Keratinocyte (primary cell): ENCODE measurements at regions not wholly inside any gene's neighbourhood (a gene's known extent, or its start where the extent isn't known, plus 50 kb on each side); places are given as distances from the start of the nearest gene placed in this dataset.

Experiments used
- DNase-seq: peaks from one replicate; pipeline ENCODE4 v3.0.0-alpha.2; 2011; ENCODE audit warnings: low read depth, missing footprints, low spot score
- FAIRE-seq: peaks from 2 replicates; lab custom pipeline; 2011; peaks lifted over from hg19 to GRCh38; lab: Jason Lieb, UNC
- H2AFZ ChIP-seq: 2 replicates; pipeline ENCODE4 v1.6.0; 2012; ENCODE audit warnings: low read length, control low read depth, inconsistent platforms; ENCODE audit not compliant: control insufficient read depth
- H3K27ac ChIP-seq: 2 replicates; pipeline ENCODE4 v1.5.1; 2011; ENCODE audit warnings: low read length; ENCODE audit not compliant: control insufficient read depth, insufficient read depth
- H3K27me3 ChIP-seq: 3 replicates; pipeline ENCODE4 v1.6.0; 2011; ENCODE audit warnings: low read length; ENCODE audit not compliant: control insufficient read depth, insufficient read depth; ENCODE audit errors: extremely low read depth
- H3K36me3 ChIP-seq, 2 experiments: 2 replicates in 1 of 2; 3 replicates in 1 of 2; pipeline ENCODE4 v1.5.1; 2011; ENCODE audit warnings: low read length in 2 of 2, mild to moderate bottlenecking in 1 of 2; ENCODE audit not compliant: control insufficient read depth in 2 of 2, insufficient read depth in 2 of 2; ENCODE audit errors: extremely low read depth in 1 of 2
- H3K4me1 ChIP-seq: 3 replicates; pipeline ENCODE4 v1.5.1; 2011; ENCODE audit warnings: low read length; ENCODE audit not compliant: control insufficient read depth, insufficient read depth; ENCODE audit errors: extremely low read depth
- H3K4me2 ChIP-seq: 3 replicates; pipeline ENCODE4 v1.6.0; 2011; ENCODE audit warnings: low read depth, low read length; ENCODE audit not compliant: control insufficient read depth, insufficient read depth; ENCODE audit errors: extremely low read depth
- H3K4me3 ChIP-seq, 3 experiments: fragments of 200-600 bp in 1 of 3; sonication (generic) in 1 of 3; 2 replicates in 2 of 3; 3 replicates in 1 of 3; pipeline ENCODE4 v1.5.1; 2011 to 2016; ENCODE audit warnings: low read length in 3 of 3, mild to moderate bottlenecking in 3 of 3, control low read depth in 2 of 3, inconsistent platforms in 1 of 3, low read depth in 1 of 3, mixed read lengths in 1 of 3, mixed run types in 1 of 3, moderate library complexity in 1 of 3; ENCODE audit not compliant: control insufficient read depth in 2 of 3, insufficient read depth in 2 of 3; ENCODE audit errors: extremely low read depth in 1 of 3
- H3K79me2 ChIP-seq: 2 replicates; pipeline ENCODE4 v1.6.0; 2012; ENCODE audit warnings: low read length; ENCODE audit not compliant: control insufficient read depth, insufficient read depth
- H3K9ac ChIP-seq: 3 replicates; pipeline ENCODE4 v1.6.0; 2011; ENCODE audit warnings: low read length; ENCODE audit not compliant: control insufficient read depth, insufficient read depth; ENCODE audit errors: extremely low read depth
- H3K9me1 ChIP-seq: 3 replicates; pipeline ENCODE4 v1.6.0; 2011; ENCODE audit warnings: low read length; ENCODE audit not compliant: control insufficient read depth, insufficient read depth; ENCODE audit errors: extremely low read depth
- H3K9me3 ChIP-seq: 2 replicates; pipeline ENCODE4 v1.5.1; 2012; ENCODE audit warnings: low read depth, low read length; ENCODE audit not compliant: control insufficient read depth
- H4K20me1 ChIP-seq: 3 replicates; pipeline ENCODE4 v1.6.0; 2011; ENCODE audit warnings: low read length; ENCODE audit not compliant: control insufficient read depth, insufficient read depth; ENCODE audit errors: extremely low read depth
- EZH2 ChIP-seq: IDR thresholded peaks from one replicate; pipeline ENCODE4 v1.6.1; 2012; ENCODE audit warnings: inconsistent platforms, mild to moderate bottlenecking, low read length, moderate library complexity
- dilution Hi-C: fragments of 300-500 bp; cut with MboI; formaldehyde crosslinking; loops from one replicate; pipeline ENCODE4 v1.7.0; 2020; ENCODE audit warnings: low sequenced_read_pairs; ENCODE audit not compliant: extremely low pct_ligation_motif_present
- TF ChIP-seq, protein P1 (sequence below), 3 experiments: IDR thresholded peaks in 1 of 3; conservative IDR thresholded peaks in 1 of 3; optimal IDR thresholded peaks in 1 of 3; 2 replicates in 2 of 3; 3 replicates in 1 of 3; pipeline versions ENCODE3 to v1.5.1; 2011; ENCODE audit warnings: low read length in 3 of 3, mild to moderate bottlenecking in 3 of 3, moderate library complexity in 2 of 3, control low read depth in 1 of 3, inconsistent platforms in 1 of 3; ENCODE audit not compliant: insufficient read depth in 2 of 3; ENCODE audit errors: extremely low read depth in 1 of 3

DNA sequence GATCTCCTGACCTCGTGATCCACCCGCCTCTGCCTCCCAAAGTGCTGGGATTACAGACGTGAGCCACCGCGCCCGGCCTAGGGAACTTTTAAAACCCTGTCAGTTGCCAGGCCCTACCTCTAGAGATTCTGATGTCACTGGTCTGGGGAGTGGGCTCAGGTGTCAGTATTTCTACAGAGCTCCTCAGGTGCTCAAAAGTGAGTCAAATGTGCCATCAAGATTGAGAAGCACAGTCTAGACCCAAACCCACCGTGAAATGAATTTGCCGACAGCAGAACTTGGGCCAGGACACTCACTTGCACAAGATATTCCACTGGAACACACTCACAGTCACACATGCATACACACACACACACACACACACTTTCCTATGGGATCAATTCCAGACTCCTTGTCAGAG lies 215.5 kb downstream of the RRAGC start:
- TF ChIP-seq, protein P1, sequence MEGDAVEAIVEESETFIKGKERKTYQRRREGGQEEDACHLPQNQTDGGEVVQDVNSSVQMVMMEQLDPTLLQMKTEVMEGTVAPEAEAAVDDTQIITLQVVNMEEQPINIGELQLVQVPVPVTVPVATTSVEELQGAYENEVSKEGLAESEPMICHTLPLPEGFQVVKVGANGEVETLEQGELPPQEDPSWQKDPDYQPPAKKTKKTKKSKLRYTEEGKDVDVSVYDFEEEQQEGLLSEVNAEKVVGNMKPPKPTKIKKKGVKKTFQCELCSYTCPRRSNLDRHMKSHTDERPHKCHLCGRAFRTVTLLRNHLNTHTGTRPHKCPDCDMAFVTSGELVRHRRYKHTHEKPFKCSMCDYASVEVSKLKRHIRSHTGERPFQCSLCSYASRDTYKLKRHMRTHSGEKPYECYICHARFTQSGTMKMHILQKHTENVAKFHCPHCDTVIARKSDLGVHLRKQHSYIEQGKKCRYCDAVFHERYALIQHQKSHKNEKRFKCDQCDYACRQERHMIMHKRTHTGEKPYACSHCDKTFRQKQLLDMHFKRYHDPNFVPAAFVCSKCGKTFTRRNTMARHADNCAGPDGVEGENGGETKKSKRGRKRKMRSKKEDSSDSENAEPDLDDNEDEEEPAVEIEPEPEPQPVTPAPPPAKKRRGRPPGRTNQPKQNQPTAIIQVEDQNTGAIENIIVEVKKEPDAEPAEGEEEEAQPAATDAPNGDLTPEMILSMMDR (optimal IDR thresholded peaks at IDR 0.05 in 1 of 3, IDR thresholded peaks at IDR 0.05 in 1 of 3, conservative IDR thresholded peaks at IDR 0.05 in 1 of 3; ENCODE audit: extremely low read depth in 1 of 3, insufficient read depth in 2 of 3, low read length in 3 of 3): no peak
- no peak for TF ChIP-seq EZH2
- no peak for FAIRE-seq
- H3K27ac ChIP-seq: no peak overlapping the region
- peaks cover 2% of the 10 kb centered on the region for H3K27me3 ChIP-seq
- H3K36me3 ChIP-seq: no peaks in the 10 kb centered on the region
- dilution Hi-C loops: no loop called here
- no peaks in the 10 kb centered on the region for H3K79me2 ChIP-seq
- no peaks in the 10 kb centered on the region for H4K20me1 ChIP-seq
- H3K9me3 ChIP-seq: no peaks in the 10 kb centered on the region
- H3K4me1 ChIP-seq: peaks cover 2% of the 10 kb centered on the region
- no peak overlapping the region for H3K4me2 ChIP-seq
- no peaks in the 10 kb centered on the region for H3K9me1 ChIP-seq
- no peak for DNase-seq
- H2AFZ ChIP-seq: no peak overlapping the region
- no peak overlapping the region for H3K4me3 ChIP-seq
- no peak overlapping the region for H3K9ac ChIP-seq

- Histone ChIP-seq H4K20me1 (no peaks in the 10 kb centered on the region), H3K36me3 (no peaks in the 10 kb centered on the region), H3K9ac (no peak overlapping the region), H3K9me3 (no peaks in the 10 kb centered on the region), H3K4me3 (no peak overlapping the region), H3K27ac (no peak overlapping the region), H3K9me1 (no peaks in the 10 kb centered on the region), H3K79me2 (no peaks in the 10 kb centered on the region), H3K27me3 (no peaks in the 10 kb centered on the region), H3K4me2 (no peak overlapping the region), H2AFZ (no peak overlapping the region), H3K4me1 (peaks cover 2% of the 10 kb centered on the region)
- no peak for FAIRE-seq
- no peak for TF ChIP-seq EZH2
- TF ChIP-seq, protein P1 (optimal IDR thresholded peaks at IDR 0.05 in 1 of 3, IDR thresholded peaks at IDR 0.05 in 1 of 3, conservative IDR thresholded peaks at IDR 0.05 in 1 of 3; ENCODE audit: extremely low read depth in 1 of 3, insufficient read depth in 2 of 3, low read length in 3 of 3): no peak
- dilution Hi-C loops: no loop called here
- DNase-seq: no peak
Observed at GRCh38 chr1:38641661-38642060, 217.9 kb downstream of the RRAGC start.
